Stimulated activated memory B cell treated with anti-CD40 and anti-IgM and Interleukin-4, amounts not matched to agents 10 μg/mL and 1 μg/mL and 100 μg/mL, for 72 hours (primary cell): ENCODE measurements at regions not wholly inside any gene's neighbourhood (a gene's known extent, or its start where the extent isn't known, plus 50 kb on each side); places are given as distances from the start of the nearest gene placed in this dataset.

ENCODE experiments used
- ATAC-seq: fragments of 150-1000 bp; cut with Tn5 transposase; 2 replicates; pipeline ENCODE4 v1.10.0; 2021
- H3K27ac Mint-ChIP-seq: one replicate; pipeline ENCODE4 v1.8.0; 2022; ENCODE audit warnings: mild to moderate bottlenecking, mixed read lengths
- H3K27me3 Mint-ChIP-seq: one replicate; pipeline ENCODE4 v1.8.0; 2022; ENCODE audit warnings: mixed read lengths
- H3K36me3 Mint-ChIP-seq: one replicate; pipeline ENCODE4 v1.8.0; 2022; ENCODE audit warnings: mixed read lengths
- H3K4me1 Mint-ChIP-seq: one replicate; pipeline ENCODE4 v1.8.0; 2022; ENCODE audit warnings: mixed read lengths
- H3K4me3 Mint-ChIP-seq: one replicate; pipeline ENCODE4 v1.8.0; 2022; ENCODE audit warnings: mild to moderate bottlenecking, moderate library complexity, mixed read lengths
- H3K9me3 Mint-ChIP-seq: one replicate; pipeline ENCODE4 v1.8.0; 2022; ENCODE audit warnings: mixed read lengths

DNA sequence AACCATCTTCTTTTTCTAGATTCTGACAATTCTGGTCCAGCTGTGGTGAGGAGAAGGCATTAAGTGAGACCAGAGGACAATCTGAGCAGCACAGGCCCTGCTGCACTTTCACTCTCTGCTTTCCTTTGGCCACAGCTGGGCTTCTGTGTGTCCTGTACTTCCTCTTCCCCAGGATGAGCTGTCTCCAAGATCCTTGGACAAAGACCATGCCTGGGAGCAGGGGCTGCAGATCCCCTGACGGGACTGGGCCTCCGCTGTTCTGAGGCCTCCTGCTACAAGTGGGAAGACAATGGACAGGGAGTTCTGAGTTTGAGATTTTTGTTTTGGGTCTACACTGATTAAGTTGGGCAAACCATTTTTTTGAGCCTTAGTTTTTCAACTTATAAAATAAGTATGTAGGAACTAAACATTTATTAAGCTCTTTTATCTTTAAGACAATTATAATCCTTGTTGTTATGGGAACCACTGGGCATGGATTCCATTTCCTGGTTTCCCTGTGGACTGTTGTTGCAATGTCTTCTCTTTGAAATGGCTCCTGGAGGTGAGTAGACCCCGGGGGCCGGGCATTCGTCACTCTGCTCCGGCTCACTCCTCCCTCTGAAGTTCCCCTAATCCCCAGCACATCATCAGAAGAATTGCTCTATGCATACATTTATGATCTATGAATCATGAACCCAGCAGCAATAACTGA lies 266.6 kb downstream of the ACTR3 start:
- Mint-ChIP-seq H3K27me3 (peaks cover 9% of the 10 kb centered on the region), H3K36me3 (no peaks in the 10 kb centered on the region), H3K9me3 (no peaks in the 10 kb centered on the region), H3K4me1 (no peaks in the 10 kb centered on the region), H3K27ac (no peak overlapping the region), H3K4me3 (no peak overlapping the region)
- no peak for ATAC-seq

DNA sequence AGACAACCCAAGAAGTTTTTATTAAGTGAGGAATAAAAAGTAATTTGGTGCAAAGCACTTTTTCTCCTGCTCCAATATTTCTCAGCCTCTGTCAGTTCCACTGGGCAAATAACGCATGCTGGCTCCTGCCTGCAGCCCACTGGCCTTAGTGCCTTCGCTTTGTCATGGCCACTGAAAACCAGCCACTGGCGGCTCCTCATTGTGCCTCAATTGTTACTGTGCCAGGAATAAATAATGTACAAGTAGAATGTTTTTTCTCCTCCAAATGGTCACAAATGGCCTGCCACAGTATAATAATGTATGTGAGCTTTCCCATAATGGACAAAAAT lies 267.1 kb downstream of the ACTR3 start:
- H3K4me1 Mint-ChIP-seq = no peaks in the 10 kb centered on the region
- no peaks in the 10 kb centered on the region for H3K9me3 Mint-ChIP-seq
- H3K4me3 Mint-ChIP-seq = no peak overlapping the region
- ATAC-seq = no peak
- H3K27ac Mint-ChIP-seq = no peak overlapping the region
- peaks cover 9% of the 10 kb centered on the region for H3K27me3 Mint-ChIP-seq
- no peaks in the 10 kb centered on the region for H3K36me3 Mint-ChIP-seq

GRCh38 chr2:114160263-114160981 lies 270.5 kb downstream of the ACTR3 start:
- Mint-ChIP-seq H3K27me3 (no peaks in the 10 kb centered on the region), H3K9me3 (peaks cover 3% of the 10 kb centered on the region), H3K4me3 (no peak overlapping the region), H3K36me3 (no peaks in the 10 kb centered on the region), H3K27ac (no peak overlapping the region), H3K4me1 (no peaks in the 10 kb centered on the region)
- ATAC-seq = no peak

- Mint-ChIP-seq H3K36me3 (no peaks in the 10 kb centered on the region), H3K9me3 (peaks cover 3% of the 10 kb centered on the region), H3K27ac (no peak overlapping the region), H3K4me1 (no peaks in the 10 kb centered on the region), H3K27me3 (peaks cover 5% of the 10 kb centered on the region), H3K4me3 (no peak overlapping the region)
- ATAC-seq = no peak
Measured at GRCh38 chr2:114161371-114161770, 271.5 kb downstream of the ACTR3 start.

DNA sequence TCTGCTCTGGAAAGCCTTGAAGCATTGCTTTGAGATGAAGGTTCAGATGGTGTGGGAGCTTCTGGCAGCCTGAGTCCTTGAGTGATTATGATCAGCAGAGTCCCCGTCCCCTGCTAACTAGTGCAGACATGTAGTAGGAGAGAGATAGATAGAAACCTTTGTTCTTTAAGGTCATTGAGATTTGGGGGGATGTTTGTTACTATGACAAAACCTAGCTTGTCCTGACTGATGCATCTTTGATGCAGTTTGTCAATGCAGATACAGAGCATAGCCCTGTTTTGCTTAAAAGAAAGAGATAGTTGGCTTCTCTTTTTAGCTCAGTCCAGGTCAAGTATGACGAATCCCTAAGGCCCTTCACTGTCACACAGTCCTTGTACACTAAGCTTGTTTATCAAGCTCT lies 274.6 kb upstream of the DPP10 start:
- no peak overlapping the region for H3K4me3 Mint-ChIP-seq
- H3K36me3 Mint-ChIP-seq = no peaks in the 10 kb centered on the region
- peaks cover 5% of the 10 kb centered on the region for H3K9me3 Mint-ChIP-seq
- H3K4me1 Mint-ChIP-seq = no peaks in the 10 kb centered on the region
- H3K27ac Mint-ChIP-seq = no peak overlapping the region
- no peak for ATAC-seq
- H3K27me3 Mint-ChIP-seq = peaks cover 28% of the 10 kb centered on the region

- Mint-ChIP-seq H3K36me3 (no peaks in the 10 kb centered on the region), H3K4me3 (no peak overlapping the region), H3K27ac (no peak overlapping the region), H3K4me1 (no peaks in the 10 kb centered on the region), H3K9me3 (peaks cover 9% of the 10 kb centered on the region), H3K27me3 (peaks cover 42% of the 10 kb centered on the region)
- ATAC-seq = no peak
Measured at GRCh38 chr2:114170070-114170469, 272.4 kb upstream of the DPP10 start.

DNA sequence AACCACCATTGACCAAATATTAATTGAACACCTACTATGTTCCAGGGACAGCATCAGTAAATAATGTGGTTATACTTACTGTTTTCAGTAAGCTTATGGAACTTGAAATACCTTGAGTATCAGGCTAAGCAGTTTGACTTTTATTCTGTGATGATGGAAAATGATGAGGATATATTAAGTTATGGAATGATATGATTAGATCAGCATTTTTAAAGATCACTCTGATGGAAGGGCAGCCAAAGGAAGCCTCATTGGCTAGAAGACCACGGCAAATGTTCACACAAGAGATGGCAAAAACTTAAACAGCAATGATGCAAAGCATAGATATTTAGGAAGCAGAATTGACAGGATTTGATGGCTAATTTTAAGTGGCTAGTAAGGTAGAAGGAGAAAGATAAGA lies 266.9 kb upstream of the DPP10 start:
- no peak for ATAC-seq
- H3K27ac Mint-ChIP-seq = no peak overlapping the region
- peaks cover 75% of the 10 kb centered on the region for H3K27me3 Mint-ChIP-seq
- no peak overlapping the region for H3K4me3 Mint-ChIP-seq
- H3K36me3 Mint-ChIP-seq = no peaks in the 10 kb centered on the region
- H3K9me3 Mint-ChIP-seq = peaks cover 9% of the 10 kb centered on the region
- no peaks in the 10 kb centered on the region for H3K4me1 Mint-ChIP-seq

- peaks cover 9% of the 10 kb centered on the region for H3K27me3 Mint-ChIP-seq
- H3K36me3 Mint-ChIP-seq = no peaks in the 10 kb centered on the region
- no peak for ATAC-seq
- no peaks in the 10 kb centered on the region for H3K4me1 Mint-ChIP-seq
- H3K9me3 Mint-ChIP-seq = peaks cover under 1% of the 10 kb centered on the region
- H3K4me3 Mint-ChIP-seq = no peak overlapping the region
- H3K27ac Mint-ChIP-seq = no peak overlapping the region
Measured at GRCh38 chr2:114185501-114185900, 256.9 kb upstream of the DPP10 start.

DNA sequence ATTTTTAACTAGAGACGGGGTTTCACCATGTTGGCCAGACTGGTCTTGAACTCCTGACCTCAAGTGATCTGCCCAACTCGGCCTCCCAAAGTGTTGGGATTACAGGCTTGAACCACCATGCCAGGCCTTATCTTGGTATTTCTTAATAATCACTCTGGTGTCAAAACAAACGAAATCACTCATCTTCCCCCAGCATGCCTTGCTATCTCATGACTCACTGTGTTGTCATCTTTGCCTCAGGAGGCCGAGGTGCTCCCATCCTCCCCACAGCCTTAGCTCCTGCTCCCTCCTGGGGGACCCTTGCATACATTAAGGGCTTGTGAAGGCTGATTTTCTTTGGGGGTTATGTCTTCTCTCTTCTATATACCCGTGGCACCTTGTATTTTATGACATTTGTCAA lies 250.1 kb upstream of the DPP10 start:
- Mint-ChIP-seq H3K4me1 (no peaks in the 10 kb centered on the region), H3K9me3 (no peaks in the 10 kb centered on the region)

GRCh38 chr2:114201781-114202180 lies 240.7 kb upstream of the DPP10 start:
- no peak for ATAC-seq
- Mint-ChIP-seq H3K4me1 (no peaks in the 10 kb centered on the region), H3K4me3 (no peak overlapping the region), H3K27me3 (peaks cover 6% of the 10 kb centered on the region), H3K9me3 (no peaks in the 10 kb centered on the region), H3K36me3 (no peaks in the 10 kb centered on the region), H3K27ac (no peak overlapping the region)

More for the DNA sequence above, 250.1 kb upstream of the DPP10 start:
- H3K4me3 Mint-ChIP-seq = no peak overlapping the region
- H3K36me3 Mint-ChIP-seq = no peaks in the 10 kb centered on the region
- no peak overlapping the region for H3K27ac Mint-ChIP-seq
- ATAC-seq = no peak
- peaks cover 36% of the 10 kb centered on the region for H3K27me3 Mint-ChIP-seq

GRCh38 chr2:114203679-114204078 lies 238.8 kb upstream of the DPP10 start:
- Mint-ChIP-seq H3K27ac (no peak overlapping the region), H3K4me3 (no peak overlapping the region), H3K4me1 (no peaks in the 10 kb centered on the region), H3K9me3 (no peaks in the 10 kb centered on the region), H3K36me3 (no peaks in the 10 kb centered on the region), H3K27me3 (peaks cover 15% of the 10 kb centered on the region)
- ATAC-seq = no peak

- Mint-ChIP-seq H3K9me3 (no peaks in the 10 kb centered on the region), H3K27me3 (peaks cover 11% of the 10 kb centered on the region), H3K36me3 (no peaks in the 10 kb centered on the region), H3K4me1 (no peaks in the 10 kb centered on the region), H3K4me3 (no peak overlapping the region), H3K27ac (no peak overlapping the region)
- peak; percentile 45 for ATAC-seq
Measured at GRCh38 chr2:114213808-114214207, 228.6 kb upstream of the DPP10 start.

- Mint-ChIP-seq H3K36me3 (no peaks in the 10 kb centered on the region), H3K27ac (no peak overlapping the region), H3K9me3 (no peaks in the 10 kb centered on the region), H3K4me3 (no peak overlapping the region), H3K4me1 (no peaks in the 10 kb centered on the region), H3K27me3 (peaks cover 29% of the 10 kb centered on the region)
- no peak for ATAC-seq
Measured at GRCh38 chr2:114218383-114218782, 224.1 kb upstream of the DPP10 start.

DNA sequence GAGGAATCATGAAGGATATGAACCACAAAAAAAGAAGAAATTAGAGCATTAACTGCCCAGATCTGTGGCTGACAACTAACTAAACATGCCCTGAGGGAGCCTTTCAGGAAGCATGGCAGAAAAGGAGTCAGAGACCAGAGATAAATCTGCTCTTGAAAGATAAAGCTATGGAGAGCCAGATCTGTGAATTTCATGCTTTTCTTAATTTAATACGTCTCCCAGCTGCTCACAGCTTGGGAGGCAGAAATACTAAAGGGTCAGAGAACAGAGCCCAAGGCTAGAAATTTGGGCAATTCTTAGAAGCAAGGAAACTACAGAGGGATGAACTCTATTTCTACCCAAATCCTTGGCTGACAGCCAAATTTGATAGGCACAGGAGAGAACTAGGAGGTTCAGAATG lies 223.0 kb upstream of the DPP10 start:
- H3K4me3 Mint-ChIP-seq = no peak overlapping the region
- H3K27me3 Mint-ChIP-seq = peaks cover 29% of the 10 kb centered on the region
- no peak for ATAC-seq
- H3K4me1 Mint-ChIP-seq = no peaks in the 10 kb centered on the region
- no peaks in the 10 kb centered on the region for H3K36me3 Mint-ChIP-seq
- no peak overlapping the region for H3K27ac Mint-ChIP-seq
- H3K9me3 Mint-ChIP-seq = no peaks in the 10 kb centered on the region

GRCh38 chr2:114222344-114222743 lies 220.1 kb upstream of the DPP10 start:
- Mint-ChIP-seq H3K27me3 (peaks cover 29% of the 10 kb centered on the region), H3K36me3 (no peaks in the 10 kb centered on the region), H3K4me3 (no peak overlapping the region), H3K4me1 (no peaks in the 10 kb centered on the region), H3K9me3 (peaks cover 2% of the 10 kb centered on the region), H3K27ac (no peak overlapping the region)
- ATAC-seq = no peak

GRCh38 chr2:114231921-114232320 lies 210.5 kb upstream of the DPP10 start:
- H3K36me3 Mint-ChIP-seq = no peaks in the 10 kb centered on the region
- no peak for ATAC-seq
- H3K27me3 Mint-ChIP-seq = peaks cover 13% of the 10 kb centered on the region
- no peak overlapping the region for H3K4me3 Mint-ChIP-seq
- H3K9me3 Mint-ChIP-seq = peaks cover 14% of the 10 kb centered on the region
- H3K27ac Mint-ChIP-seq = no peak overlapping the region
- H3K4me1 Mint-ChIP-seq = no peaks in the 10 kb centered on the region
